H9 (cell line): ENCODE measurements at regions not wholly inside any gene's neighbourhood (a gene's known extent, or its start where the extent isn't known, plus 50 kb on each side); places are given as distances from the start of the nearest gene placed in this dataset.

Experiments used
- DNase-seq: peaks from one replicate; pipeline ENCODE4 v3.0.0-alpha.2; 2017
- H2AFZ ChIP-seq: one replicate; pipeline ENCODE4 v1.6.1; 2013; ENCODE audit warnings: mild to moderate bottlenecking, low read length, control low read depth, moderate library complexity
- H2AK5ac ChIP-seq: 2 replicates; pipeline ENCODE4 v1.6.1; 2013; ENCODE audit warnings: low read length, control low read depth, mixed read lengths; ENCODE audit not compliant: insufficient read length
- H2BK120ac ChIP-seq: one replicate; pipeline ENCODE4 v1.6.1; 2013; ENCODE audit warnings: low read depth, mild to moderate bottlenecking, low read length, control low read depth, inconsistent platforms; ENCODE audit not compliant: poor library complexity, severe bottlenecking
- H2BK12ac ChIP-seq: 2 replicates; pipeline ENCODE4 v1.6.1; 2013; ENCODE audit warnings: low read length, control low read depth, mixed read lengths, low read depth; ENCODE audit not compliant: insufficient read length
- H2BK15ac ChIP-seq: 2 replicates; pipeline ENCODE4 v1.6.1; 2013; ENCODE audit warnings: low read depth, low read length, control low read depth
- H2BK20ac ChIP-seq: one replicate; pipeline ENCODE4 v1.6.1; 2013; ENCODE audit warnings: low read depth, mild to moderate bottlenecking, low read length, control low read depth, inconsistent platforms; ENCODE audit not compliant: poor library complexity, severe bottlenecking
- H2BK5ac ChIP-seq: 2 replicates; pipeline ENCODE4 v1.6.1; 2013; ENCODE audit warnings: low read length, control low read depth, mixed read lengths; ENCODE audit not compliant: insufficient read length
- H3K14ac ChIP-seq: 2 replicates; pipeline ENCODE4 v1.6.1; 2013; ENCODE audit warnings: low read length, control low read depth; ENCODE audit not compliant: insufficient read depth
- H3K18ac ChIP-seq: 2 replicates; pipeline ENCODE4 v1.6.1; 2013; ENCODE audit warnings: low read depth, mild to moderate bottlenecking, mixed read lengths, low read length, control low read depth; ENCODE audit not compliant: insufficient read length
- H3K23ac ChIP-seq: 2 replicates; pipeline ENCODE4 v1.6.1; 2013; ENCODE audit warnings: low read length, control low read depth, mixed read lengths, low read depth; ENCODE audit not compliant: insufficient read length
- H3K23me2 ChIP-seq: 2 replicates; pipeline ENCODE4 v1.6.1; 2013; ENCODE audit warnings: low read depth, mild to moderate bottlenecking, mixed read lengths, low read length, control low read depth; ENCODE audit not compliant: insufficient read length, poor library complexity, severe bottlenecking
- H3K27ac ChIP-seq: 2 replicates; pipeline ENCODE4 v1.5.1; 2013; ENCODE audit warnings: low read length, control low read depth, mixed read lengths, low read depth; ENCODE audit not compliant: insufficient read length
- H3K27me3 ChIP-seq: 2 replicates; pipeline ENCODE4 v1.6.1; 2013; ENCODE audit warnings: low read length, control low read depth, inconsistent platforms; ENCODE audit not compliant: insufficient read depth
- H3K4ac ChIP-seq: 2 replicates; pipeline ENCODE4 v1.6.1; 2013; ENCODE audit warnings: low read depth, mild to moderate bottlenecking, control low read depth, inconsistent platforms, low read length, moderate library complexity
- H3K4me1 ChIP-seq: 2 replicates; pipeline ENCODE4 v1.6.1; 2013; ENCODE audit warnings: low read length, control low read depth, inconsistent platforms; ENCODE audit not compliant: insufficient read depth
- H3K4me2 ChIP-seq: 2 replicates; pipeline ENCODE4 v1.6.1; 2013; ENCODE audit warnings: low read length, control low read depth, mixed read lengths; ENCODE audit not compliant: insufficient read length, insufficient read depth
- H3K56ac ChIP-seq: 2 replicates; pipeline ENCODE4 v1.6.1; 2013; ENCODE audit warnings: low read depth, mild to moderate bottlenecking, mixed read lengths, low read length, control low read depth; ENCODE audit not compliant: insufficient read length
- H3K79me1 ChIP-seq: 2 replicates; pipeline ENCODE4 v1.6.1; 2013; ENCODE audit warnings: low read depth, mild to moderate bottlenecking, moderate library complexity, low read length, control low read depth, inconsistent platforms; ENCODE audit not compliant: insufficient read depth, poor library complexity, severe bottlenecking
- H3K79me2 ChIP-seq: 2 replicates; pipeline ENCODE4 v1.6.1; 2013; ENCODE audit warnings: low read length, control low read depth, inconsistent platforms; ENCODE audit not compliant: insufficient read depth
- H3K9ac ChIP-seq: 2 replicates; pipeline ENCODE4 v1.6.1; 2013; ENCODE audit warnings: low read length, control low read depth, mixed read lengths; ENCODE audit not compliant: insufficient read length; ENCODE audit errors: extremely low read depth
- H3K9me3 ChIP-seq: one replicate; pipeline ENCODE4 v1.6.1; 2013; ENCODE audit warnings: low read depth, low read length, inconsistent platforms; ENCODE audit not compliant: control insufficient read depth
- H3T11ph ChIP-seq: one replicate; pipeline ENCODE4 v1.6.1; 2013; ENCODE audit warnings: mild to moderate bottlenecking, low read length, control low read depth, inconsistent platforms
- H4K20me1 ChIP-seq: one replicate; pipeline ENCODE4 v1.6.1; 2013; ENCODE audit not compliant: control insufficient read depth, insufficient read length, insufficient read depth
- H4K5ac ChIP-seq: 2 replicates; pipeline ENCODE4 v1.6.1; 2013; ENCODE audit warnings: low read depth, mild to moderate bottlenecking, mixed read lengths, low read length, control low read depth; ENCODE audit not compliant: insufficient read length
- H4K8ac ChIP-seq: replicated peaks from 2 replicates; pipeline ENCODE4 v1.6.1; 2013; ENCODE audit warnings: low read length, control low read depth, mixed read lengths, low read depth; ENCODE audit not compliant: insufficient read length
- H4K91ac ChIP-seq: 2 replicates; pipeline ENCODE4 v1.6.1; 2013; ENCODE audit warnings: low read depth, mild to moderate bottlenecking, moderate library complexity, mixed read lengths, low read length, control low read depth; ENCODE audit not compliant: insufficient read length
- H3K27ac Mint-ChIP-seq, 3 experiments: 2 replicates in 2 of 3; 3 replicates in 1 of 3; pipeline ENCODE4 v1.8.0; 2020 to 2021; ENCODE audit warnings: mixed read lengths in 3 of 3, mild to moderate bottlenecking in 1 of 3, moderate library complexity in 1 of 3
- H3K27me3 Mint-ChIP-seq: 2 replicates; pipeline ENCODE4 v1.8.0; 2021; ENCODE audit warnings: low read depth, mild to moderate bottlenecking, moderate library complexity, mixed read lengths
- H3K36me3 Mint-ChIP-seq, 3 experiments: 2 replicates in 2 of 3; 3 replicates in 1 of 3; pipeline ENCODE4 v1.8.0; 2020 to 2021; ENCODE audit warnings: low read depth in 3 of 3, mixed read lengths in 3 of 3; ENCODE audit not compliant: insufficient read depth in 1 of 3
- H3K4me1 Mint-ChIP-seq, 2 experiments: 2 replicates each; pipeline ENCODE4 v1.8.0; 2020; ENCODE audit warnings: mixed read lengths in 2 of 2
- H3K4me3 Mint-ChIP-seq, 2 experiments: 2 replicates in 1 of 2; 3 replicates in 1 of 2; pipeline ENCODE4 v1.8.0; 2020 to 2021; ENCODE audit warnings: mild to moderate bottlenecking in 2 of 2, mixed read lengths in 2 of 2, moderate library complexity in 1 of 2
- H3K9me3 Mint-ChIP-seq, 2 experiments: 2 replicates in 1 of 2; 3 replicates in 1 of 2; pipeline ENCODE4 v1.8.0; 2020; ENCODE audit warnings: mild to moderate bottlenecking in 2 of 2, mixed read lengths in 2 of 2, moderate library complexity in 1 of 2
- CTCF ChIP-seq: fragments of 200-600 bp; sonication (generic); conservative IDR thresholded peaks from 3 replicates; pipeline ENCODE4 v1.8.0; 2021; ENCODE audit warnings: antibody characterized with exemption, mild to moderate bottlenecking
- WGBS: extraction: QIAGEN DNeasy Blood & Tissue Kit; methylation state at CpG from one replicate; pipeline ENCODE4 v1.1.7; 2013; ENCODE audit warnings: missing lambda C conversion rate, low lambda C conversion rate, mixed read lengths; ENCODE audit not compliant: insufficient read length; ENCODE audit errors: extremely low coverage; 5-methylcytosine and 5-hydroxymethylcytosine counted together

GRCh38 chr6:845566-845965 is 152.6 kb upstream of the EXOC2 start:
- H3K9me3 Mint-ChIP-seq = peaks cover 0 to 9% of the 10 kb centered on the region in 2 experiments; a peak in 2 of 5 replicates
- H3K9ac ChIP-seq = no peak overlapping the region
- H3K27me3 ChIP-seq = no peaks in the 10 kb centered on the region
- WGBS = no CpG with 5 or more reads among the region's 2 CpGs
- no peaks in the 10 kb centered on the region for H3K4me1 ChIP-seq
- no peaks in the 10 kb centered on the region for H3K79me1 ChIP-seq
- TF ChIP-seq CTCF = no peak
- no peaks in the 10 kb centered on the region for H3K79me2 ChIP-seq
- H2BK20ac ChIP-seq = no peak overlapping the region
- no peak overlapping the region for H3K56ac ChIP-seq
- H3K9me3 ChIP-seq = no peaks in the 10 kb centered on the region
- no peak overlapping the region for H2AFZ ChIP-seq
- peaks cover 0 to 4% (median under 1%) of the 10 kb centered on the region in 3 experiments; a peak in 2 of 7 replicates for H3K36me3 Mint-ChIP-seq
- H3K4me2 ChIP-seq = no peak overlapping the region
- no peak overlapping the region for H4K8ac ChIP-seq
- H3K27me3 Mint-ChIP-seq = no peaks in the 10 kb centered on the region; the same call in 1 of the 2 replicates
- no peaks in the 10 kb centered on the region for H4K20me1 ChIP-seq
- H2BK15ac ChIP-seq = no peak overlapping the region
- no peak for DNase-seq
- no peak overlapping the region for H2BK120ac ChIP-seq
- no peak overlapping the region; a peak in 1 of 7 replicates for H3K27ac Mint-ChIP-seq
- no peak overlapping the region for H3K4me3 Mint-ChIP-seq
- no peak overlapping the region for H3K4ac ChIP-seq
- no peaks in the 10 kb centered on the region for H3K23me2 ChIP-seq
- H3K14ac ChIP-seq = no peak overlapping the region
- H4K91ac ChIP-seq = no peak overlapping the region
- no peak overlapping the region for H4K5ac ChIP-seq
- no peak overlapping the region for H2BK5ac ChIP-seq
- no peak overlapping the region for H3T11ph ChIP-seq
- H3K27ac ChIP-seq = no peak overlapping the region
- no peak overlapping the region for H3K23ac ChIP-seq
- no peak overlapping the region for H3K18ac ChIP-seq
- H2AK5ac ChIP-seq = no peak overlapping the region
- H3K4me1 Mint-ChIP-seq = no peaks in the 10 kb centered on the region; a peak in 1 of 4 replicates
- H2BK12ac ChIP-seq = no peak overlapping the region
